ENCODE measurements at regions not wholly inside any gene's neighbourhood (a gene's known extent, or its start where the extent isn't known, plus 50 kb on each side); places are given as distances from the start of the nearest gene placed in this dataset.
"Not testable (repeated sequence)": the region's sequence is repeated elsewhere in the genome, so short reads cannot be mapped to it uniquely, and the experiment has no call there.

DNA sequence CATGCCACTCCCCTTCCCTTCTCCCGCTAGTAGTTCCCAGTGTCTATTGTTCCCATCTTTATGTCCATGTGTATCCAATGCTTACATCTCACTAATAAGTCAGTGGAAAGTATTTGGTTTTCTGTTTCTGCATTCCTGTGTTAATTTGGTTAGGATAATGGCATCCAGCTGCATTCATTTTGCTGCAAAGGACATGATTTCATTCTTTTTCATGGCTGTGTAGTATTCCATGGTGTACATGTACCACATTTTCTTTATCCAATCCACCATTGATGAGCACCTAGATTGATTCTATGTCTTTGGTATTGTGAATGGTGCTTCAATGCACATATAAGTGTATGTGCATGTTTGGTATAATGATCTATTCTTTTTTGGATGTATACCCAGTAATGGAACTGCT lies 502.5 kb upstream of the MAP2 start:
- TF ChIP-seq, protein P1, sequence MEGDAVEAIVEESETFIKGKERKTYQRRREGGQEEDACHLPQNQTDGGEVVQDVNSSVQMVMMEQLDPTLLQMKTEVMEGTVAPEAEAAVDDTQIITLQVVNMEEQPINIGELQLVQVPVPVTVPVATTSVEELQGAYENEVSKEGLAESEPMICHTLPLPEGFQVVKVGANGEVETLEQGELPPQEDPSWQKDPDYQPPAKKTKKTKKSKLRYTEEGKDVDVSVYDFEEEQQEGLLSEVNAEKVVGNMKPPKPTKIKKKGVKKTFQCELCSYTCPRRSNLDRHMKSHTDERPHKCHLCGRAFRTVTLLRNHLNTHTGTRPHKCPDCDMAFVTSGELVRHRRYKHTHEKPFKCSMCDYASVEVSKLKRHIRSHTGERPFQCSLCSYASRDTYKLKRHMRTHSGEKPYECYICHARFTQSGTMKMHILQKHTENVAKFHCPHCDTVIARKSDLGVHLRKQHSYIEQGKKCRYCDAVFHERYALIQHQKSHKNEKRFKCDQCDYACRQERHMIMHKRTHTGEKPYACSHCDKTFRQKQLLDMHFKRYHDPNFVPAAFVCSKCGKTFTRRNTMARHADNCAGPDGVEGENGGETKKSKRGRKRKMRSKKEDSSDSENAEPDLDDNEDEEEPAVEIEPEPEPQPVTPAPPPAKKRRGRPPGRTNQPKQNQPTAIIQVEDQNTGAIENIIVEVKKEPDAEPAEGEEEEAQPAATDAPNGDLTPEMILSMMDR (IDR thresholded peaks at IDR 0.05; ENCODE audit: low read depth, low read length) = not testable (repeated sequence)
- TF ChIP-seq, protein P2, sequence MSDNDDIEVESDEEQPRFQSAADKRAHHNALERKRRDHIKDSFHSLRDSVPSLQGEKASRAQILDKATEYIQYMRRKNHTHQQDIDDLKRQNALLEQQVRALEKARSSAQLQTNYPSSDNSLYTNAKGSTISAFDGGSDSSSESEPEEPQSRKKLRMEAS (IDR thresholded peaks at IDR 0.05; ENCODE audit: low read depth, low read length) = not testable (repeated sequence)
- not testable (repeated sequence) for TF ChIP-seq POLR2A (IDR thresholded peaks at IDR 0.05; ENCODE audit: extremely low read depth, insufficient read length)

Data from NB4 (cell line).